ENCODE measurements at regions not wholly inside any gene's neighbourhood (a gene's known extent, or its start where the extent isn't known, plus 50 kb on each side); places are given as distances from the start of the nearest gene placed in this dataset.

GRCh38 chrX:3403748-3404147 lies 57.3 kb upstream of the MXRA5 start:
- peaks cover 17% of the 10 kb centered on the region for H3K4me1 Mint-ChIP-seq (ENCODE audit: unreplicated experiment)
- peaks cover 2% of the 10 kb centered on the region for H3K36me3 Mint-ChIP-seq (ENCODE audit: unreplicated experiment)
- no peak overlapping the region for H3K27ac Mint-ChIP-seq (ENCODE audit: unreplicated experiment)
- TF ChIP-seq, protein P1, sequence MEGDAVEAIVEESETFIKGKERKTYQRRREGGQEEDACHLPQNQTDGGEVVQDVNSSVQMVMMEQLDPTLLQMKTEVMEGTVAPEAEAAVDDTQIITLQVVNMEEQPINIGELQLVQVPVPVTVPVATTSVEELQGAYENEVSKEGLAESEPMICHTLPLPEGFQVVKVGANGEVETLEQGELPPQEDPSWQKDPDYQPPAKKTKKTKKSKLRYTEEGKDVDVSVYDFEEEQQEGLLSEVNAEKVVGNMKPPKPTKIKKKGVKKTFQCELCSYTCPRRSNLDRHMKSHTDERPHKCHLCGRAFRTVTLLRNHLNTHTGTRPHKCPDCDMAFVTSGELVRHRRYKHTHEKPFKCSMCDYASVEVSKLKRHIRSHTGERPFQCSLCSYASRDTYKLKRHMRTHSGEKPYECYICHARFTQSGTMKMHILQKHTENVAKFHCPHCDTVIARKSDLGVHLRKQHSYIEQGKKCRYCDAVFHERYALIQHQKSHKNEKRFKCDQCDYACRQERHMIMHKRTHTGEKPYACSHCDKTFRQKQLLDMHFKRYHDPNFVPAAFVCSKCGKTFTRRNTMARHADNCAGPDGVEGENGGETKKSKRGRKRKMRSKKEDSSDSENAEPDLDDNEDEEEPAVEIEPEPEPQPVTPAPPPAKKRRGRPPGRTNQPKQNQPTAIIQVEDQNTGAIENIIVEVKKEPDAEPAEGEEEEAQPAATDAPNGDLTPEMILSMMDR (IDR thresholded peaks at IDR 0.05), result no peak
- peaks cover 11% of the 10 kb centered on the region for H3K27me3 Mint-ChIP-seq (ENCODE audit: unreplicated experiment)
- H3K4me3 Mint-ChIP-seq (ENCODE audit: unreplicated experiment), result no peak overlapping the region
- no peak for DNase-seq (ENCODE audit: extremely low spot score, unreplicated experiment)
- peaks cover 9% of the 10 kb centered on the region for H3K9me3 Mint-ChIP-seq (ENCODE audit: unreplicated experiment)
